B cell (primary cell): ENCODE measurements at regions not wholly inside any gene's neighbourhood (a gene's known extent, or its start where the extent isn't known, plus 50 kb on each side); places are given as distances from the start of the nearest gene placed in this dataset.

Source experiments
- ATAC-seq: fragments of 200-7000 bp; cut with Tn5 transposase; one replicate; pipeline ENCODE4 v1.10.0; 2021; ENCODE audit warnings: low read depth, mild to moderate bottlenecking, moderate number of reproducible peaks, moderate library complexity
- CTCF ChIA-PET: fragments of 350-600 bp; sonication (Branson Sonifier 250); formaldehyde crosslinking; loops from one replicate; lab custom pipeline; 2021; ENCODE audit warnings: antibody characterized with exemption, inconsistent platforms; lab: Charles Lee
- POLR2A ChIA-PET: fragments of 350-600 bp; sonication (Branson Sonifier 250); formaldehyde crosslinking; loops from one replicate; lab custom pipeline; 2021; ENCODE audit warnings: antibody characterized with exemption; lab: Charles Lee
- DNase-seq: peaks from one replicate; pipeline ENCODE4 v3.0.0; 2013
- H2AFZ ChIP-seq: 2 replicates; pipeline ENCODE4 v1.6.1; 2012; ENCODE audit warnings: mild to moderate bottlenecking, low read depth, low read length; ENCODE audit not compliant: insufficient read depth, poor library complexity, severe bottlenecking
- H3K27ac ChIP-seq, 2 donors: 1 replicate in 1 of 2; 2 replicates in 1 of 2; pipeline ENCODE4 v1.5.1; 2012 to 2013; ENCODE audit warnings: low read length in 2 of 2, mild to moderate bottlenecking in 2 of 2, moderate library complexity in 1 of 2
- H3K27me3 ChIP-seq, 4 experiments: fragments of 200-600 bp in 1 of 4; sonication (generic) in 1 of 4; replicated peaks in 1 of 4; 1 replicate in 2 of 4; 2 replicates in 2 of 4; pipeline versions ENCODE4 v1.6.1 to v1.7.0; 2013 to 2016; ENCODE audit warnings: low read length in 3 of 4, mild to moderate bottlenecking in 2 of 4, mixed read lengths in 1 of 4, moderate library complexity in 1 of 4; ENCODE audit not compliant: insufficient read depth in 4 of 4, control insufficient read depth in 3 of 4; ENCODE audit errors: control extremely low read depth in 1 of 4
- H3K36me3 ChIP-seq, 2 experiments: replicated peaks in 1 of 2; 1 replicate in 1 of 2; 2 replicates in 1 of 2; pipeline versions ENCODE4 v1.6.1 to v1.7.1; 2013; ENCODE audit warnings: low read length in 1 of 2; ENCODE audit not compliant: insufficient read depth in 2 of 2, control insufficient read depth in 1 of 2; ENCODE audit errors: control extremely low read depth in 1 of 2, extremely low read depth in 1 of 2
- H3K4me1 ChIP-seq, 2 donors: fragments of 200-600 bp in 1 of 2; sonication (generic) in 1 of 2; 1 replicate in 1 of 2; 2 replicates in 1 of 2; pipeline versions ENCODE4 v1.5.1 to v1.6.1; 2013 to 2017; ENCODE audit warnings: low read length in 2 of 2; ENCODE audit not compliant: control insufficient read depth in 2 of 2, insufficient read depth in 2 of 2
- H3K4me2 ChIP-seq: replicated peaks from 2 replicates; pipeline ENCODE3; 2012; ENCODE audit warnings: mild to moderate bottlenecking, low read depth, low read length; ENCODE audit not compliant: poor library complexity, severe bottlenecking
- H3K4me3 ChIP-seq, 5 experiments: fragments of 200-600 bp in 1 of 5; sonication (generic) in 1 of 5; 1 replicate in 3 of 5; 2 replicates in 2 of 5; pipeline versions ENCODE4 v1.5.1 to v1.7.0; 2011 to 2016; ENCODE audit warnings: low read length in 4 of 5, mild to moderate bottlenecking in 4 of 5, low read depth in 2 of 5, control low read depth in 1 of 5, moderate library complexity in 1 of 5; ENCODE audit not compliant: insufficient read depth in 1 of 5; ENCODE audit errors: control extremely low read depth in 1 of 5, extremely low read depth in 1 of 5
- H3K79me2 ChIP-seq: fragments of 200-600 bp; sonication (generic); one replicate; pipeline ENCODE4 v1.6.0; 2016; ENCODE audit warnings: low read length; ENCODE audit not compliant: control insufficient read depth, insufficient read depth
- H3K9ac ChIP-seq: fragments of 200-600 bp; sonication (generic); 2 replicates; pipeline ENCODE4 v1.6.1; 2017; ENCODE audit warnings: mild to moderate bottlenecking, low read length, moderate library complexity
- H3K9me3 ChIP-seq, 3 donors: one replicate each; pipeline versions ENCODE4 v1.6.1 to v1.7.1; 2013; ENCODE audit warnings: low read length in 2 of 3; ENCODE audit not compliant: control insufficient read depth in 2 of 3, insufficient read depth in 1 of 3; ENCODE audit errors: control extremely low read depth in 1 of 3
- H4K20me1 ChIP-seq: 2 replicates; pipeline ENCODE4 v1.6.0; 2012; ENCODE audit warnings: mild to moderate bottlenecking, low read length; ENCODE audit not compliant: insufficient read depth, control insufficient read depth, poor library complexity, severe bottlenecking
- H3K27ac Mint-ChIP-seq: one replicate; pipeline ENCODE4 v1.8.0; 2021; ENCODE audit warnings: mixed read lengths
- H3K27me3 Mint-ChIP-seq: one replicate; pipeline ENCODE4 v1.8.0; 2021; ENCODE audit warnings: mixed read lengths
- H3K4me1 Mint-ChIP-seq: one replicate; pipeline ENCODE4 v1.8.0; 2021; ENCODE audit warnings: mixed read lengths
- H3K4me3 Mint-ChIP-seq: one replicate; pipeline ENCODE4 v1.8.0; 2021; ENCODE audit warnings: mixed read lengths
- H3K9me3 Mint-ChIP-seq: one replicate; pipeline ENCODE4 v1.8.0; 2022; ENCODE audit warnings: mixed read lengths; ENCODE audit not compliant: insufficient read depth
- EZH2 ChIP-seq: IDR thresholded peaks from 2 replicates; pipeline ENCODE4 v1.6.1; 2012; ENCODE audit warnings: borderline replicate concordance, low read depth, mild to moderate bottlenecking, moderate library complexity, low read length; ENCODE audit not compliant: insufficient read depth, poor library complexity, severe bottlenecking
- WGBS: methylation state at CpG from one replicate; pipeline ENCODE4 v1.1.5; 2013; ENCODE audit warnings: missing lambda C conversion rate; ENCODE audit not compliant: insufficient coverage; 5-methylcytosine and 5-hydroxymethylcytosine counted together
- intact Hi-C: fragments of 100-400 bp; cut with micrococcal nuclease; formaldehyde crosslinking; loops from one replicate; pipeline ENCODE4 v1.10.0; 2022
- TF ChIP-seq, protein P1 (sequence below): fragments of 200-600 bp; IDR thresholded peaks from one replicate; pipeline ENCODE4 v1.8.0; 2022; ENCODE audit warnings: antibody characterized with exemption, mild to moderate bottlenecking

DNA sequence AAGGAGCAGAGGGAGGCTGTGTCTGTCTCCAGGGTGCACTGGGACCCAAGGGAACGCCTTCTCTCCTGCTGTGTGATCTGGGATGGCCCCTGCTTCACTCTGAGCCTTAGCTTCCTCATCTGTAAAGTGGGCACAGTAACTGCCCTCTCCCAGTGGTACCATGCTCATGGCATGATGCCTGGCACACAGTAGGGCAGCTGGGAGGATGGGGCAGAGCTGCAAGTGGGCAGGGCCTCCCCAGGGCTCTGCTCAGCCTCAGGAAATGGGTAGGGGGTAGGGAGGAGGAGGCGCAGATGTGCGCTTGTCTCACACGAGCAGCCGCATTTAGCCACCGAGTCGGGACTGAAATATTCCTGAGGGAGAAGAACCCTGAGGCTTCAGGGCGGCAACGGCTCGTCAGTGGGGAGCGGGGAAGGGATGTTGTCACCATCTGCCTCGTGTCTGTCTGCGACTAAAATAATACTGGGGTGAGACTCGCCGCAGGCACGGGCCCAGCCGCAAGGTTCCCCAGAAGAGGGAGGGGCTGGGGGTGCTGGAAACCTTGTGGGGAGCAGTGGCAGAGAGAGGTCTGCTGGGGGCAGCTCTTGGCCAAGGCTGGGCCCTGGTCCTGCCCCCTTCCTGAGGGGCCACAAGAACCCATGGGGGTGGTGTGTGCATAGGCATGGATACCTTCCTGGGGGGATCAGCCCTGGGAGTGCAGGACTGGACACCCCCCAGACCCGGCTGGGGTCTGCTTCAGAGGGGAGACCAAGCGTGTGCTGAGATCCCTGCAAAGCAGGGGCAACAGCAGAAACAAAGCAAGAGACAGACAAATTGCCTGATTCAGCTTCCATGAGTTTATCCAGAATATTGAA is 55.2 kb upstream of the PSD2 start:
- peak overlapping the region; percentile 62 for H3K4me3 Mint-ChIP-seq
- 13% methylated on average over 19 of the region's 19 CpGs for WGBS
- Histone ChIP-seq H3K79me2 (no peaks in the 10 kb centered on the region), H3K36me3 (no peaks in the 10 kb centered on the region), H2AFZ (peak overlapping the region; percentile 41), H3K9ac (peak overlapping the region; percentile 17), H3K27ac (peak overlapping the region in 1 of 2 donors; percentile 17), H3K9me3 (no peaks in the 10 kb centered on the region), H3K4me1 (peaks cover 27 to 44% of the 10 kb centered on the region in 2 donors), H3K27me3 (no peaks in the 10 kb centered on the region), H4K20me1 (no peaks in the 10 kb centered on the region), H3K4me3 (peak overlapping the region in 3 of 5 experiments; percentile 1 to 48 (median 18)), H3K4me2 (peak overlapping the region; percentile 60)
- H3K4me1 Mint-ChIP-seq = peaks cover 59% of the 10 kb centered on the region
- ATAC-seq = peak; percentile 32
- peak overlapping the region; percentile 88 for H3K27ac Mint-ChIP-seq
- intact Hi-C loops = loop anchor here (10.0 kb wide), 3 partner anchors 46 to 336 kb away; partner anchors contain the start of genes SPATA24 and UBE2D2
- no peak for TF ChIP-seq EZH2
- TF ChIP-seq, protein P1, sequence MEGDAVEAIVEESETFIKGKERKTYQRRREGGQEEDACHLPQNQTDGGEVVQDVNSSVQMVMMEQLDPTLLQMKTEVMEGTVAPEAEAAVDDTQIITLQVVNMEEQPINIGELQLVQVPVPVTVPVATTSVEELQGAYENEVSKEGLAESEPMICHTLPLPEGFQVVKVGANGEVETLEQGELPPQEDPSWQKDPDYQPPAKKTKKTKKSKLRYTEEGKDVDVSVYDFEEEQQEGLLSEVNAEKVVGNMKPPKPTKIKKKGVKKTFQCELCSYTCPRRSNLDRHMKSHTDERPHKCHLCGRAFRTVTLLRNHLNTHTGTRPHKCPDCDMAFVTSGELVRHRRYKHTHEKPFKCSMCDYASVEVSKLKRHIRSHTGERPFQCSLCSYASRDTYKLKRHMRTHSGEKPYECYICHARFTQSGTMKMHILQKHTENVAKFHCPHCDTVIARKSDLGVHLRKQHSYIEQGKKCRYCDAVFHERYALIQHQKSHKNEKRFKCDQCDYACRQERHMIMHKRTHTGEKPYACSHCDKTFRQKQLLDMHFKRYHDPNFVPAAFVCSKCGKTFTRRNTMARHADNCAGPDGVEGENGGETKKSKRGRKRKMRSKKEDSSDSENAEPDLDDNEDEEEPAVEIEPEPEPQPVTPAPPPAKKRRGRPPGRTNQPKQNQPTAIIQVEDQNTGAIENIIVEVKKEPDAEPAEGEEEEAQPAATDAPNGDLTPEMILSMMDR = no peak
- DNase-seq = peak; percentile 65
- H3K27me3 Mint-ChIP-seq = no peaks in the 10 kb centered on the region
- H3K9me3 Mint-ChIP-seq = no peaks in the 10 kb centered on the region
- CTCF ChIA-PET = interaction anchor here (0.8 to 2.8 kb wide), 10 partner anchors 9 to 108 kb away, joined by 3 to 11 read pairs (median 4); no protein-coding TSS in a partner anchor
- POLR2A ChIA-PET = interaction anchor here (1.2 to 1.8 kb wide), 2 partner anchors 11 to 50 kb away, joined by 4 to 6 read pairs; no protein-coding TSS in a partner anchor
